Endothelial cell of umbilical vein (primary cell): ENCODE measurements at regions not wholly inside any gene's neighbourhood (a gene's known extent, or its start where the extent isn't known, plus 50 kb on each side); places are given as distances from the start of the nearest gene placed in this dataset.
"Not testable (repeated sequence)": the region's sequence is repeated elsewhere in the genome, so short reads cannot be mapped to it uniquely, and the experiment has no call there.

ENCODE experiments used
- BruUV-seq: library from RNA; stranded (reverse); fragments of 400-500 nt; replicated peaks from 2 replicates; lab custom pipeline; 2021; lab: Mats Ljungman, UMichigan
- CTCF ChIA-PET: fragments of 300-600, 350-600 bp; sonication (Branson Sonifier 250); formaldehyde crosslinking; loops from one replicate; lab custom pipeline; 2021; ENCODE audit warnings: antibody characterized with exemption, inconsistent platforms; lab: Charles Lee
- POLR2A ChIA-PET: fragments of 300-600, 350-600 bp; sonication (Branson Sonifier 250); formaldehyde crosslinking; loops from one replicate; lab custom pipeline; 2021; ENCODE audit warnings: antibody characterized with exemption, inconsistent platforms; lab: Charles Lee
- DNase-seq: peaks from one replicate; pipeline ENCODE4 v3.0.0-alpha.2; 2011; ENCODE audit warnings: low read depth, low spot score
- FAIRE-seq: peaks from 2 replicates; lab custom pipeline; 2011; peaks lifted over from hg19 to GRCh38; lab: Jason Lieb, UNC
- H2AFZ ChIP-seq: 2 replicates; pipeline ENCODE4 v1.6.0; 2012; ENCODE audit warnings: low read depth, low read length, control low read depth, inconsistent platforms
- H3K27ac ChIP-seq: 2 replicates; pipeline ENCODE4 v1.5.1; 2011; ENCODE audit warnings: low read depth, mild to moderate bottlenecking, control low read depth, low read length, moderate library complexity; ENCODE audit not compliant: insufficient read depth
- H3K27me3 ChIP-seq, 2 experiments: 2 replicates each; pipeline versions ENCODE4 v1.6.0 to v1.6.1; 2011; ENCODE audit warnings: low read length in 2 of 2, mixed read lengths in 1 of 2; ENCODE audit not compliant: control insufficient read depth in 2 of 2, insufficient read depth in 2 of 2
- H3K36me3 ChIP-seq, 2 experiments: 2 replicates in 1 of 2; 3 replicates in 1 of 2; pipeline ENCODE4 v1.5.1; 2011; ENCODE audit warnings: low read length in 2 of 2, mild to moderate bottlenecking in 1 of 2, moderate library complexity in 1 of 2; ENCODE audit not compliant: control insufficient read depth in 2 of 2, insufficient read depth in 2 of 2; ENCODE audit errors: extremely low read depth in 1 of 2
- H3K4me1 ChIP-seq: 3 replicates; pipeline ENCODE4 v1.5.1; 2011; ENCODE audit warnings: mild to moderate bottlenecking, low read length; ENCODE audit not compliant: control insufficient read depth, insufficient read depth; ENCODE audit errors: extremely low read depth
- H3K4me2 ChIP-seq: 2 replicates; pipeline ENCODE4 v1.6.1; 2011; ENCODE audit warnings: low read length, control low read depth, mixed read lengths; ENCODE audit not compliant: insufficient read depth
- H3K4me3 ChIP-seq, 3 experiments: fragments of 200-600 bp in 1 of 3; sonication (generic), shearing (Covaris generic) in 1 of 3; replicated peaks in 1 of 3; 2 replicates each; pipeline ENCODE4 v1.5.1; 2011 to 2016; ENCODE audit warnings: control low read depth in 3 of 3, low read length in 3 of 3, mild to moderate bottlenecking in 2 of 3, inconsistent platforms in 1 of 3, low read depth in 1 of 3, moderate library complexity in 1 of 3; ENCODE audit not compliant: insufficient read depth in 1 of 3
- H3K79me2 ChIP-seq: 2 replicates; pipeline ENCODE4 v1.6.0; 2012; ENCODE audit warnings: low read length, inconsistent platforms; ENCODE audit not compliant: control insufficient read depth, insufficient read depth
- H3K9ac ChIP-seq: replicated peaks from 2 replicates; pipeline ENCODE3; 2011; ENCODE audit warnings: low read length, control low read depth; ENCODE audit not compliant: insufficient read depth; ENCODE audit errors: extremely low read depth
- H3K9me1 ChIP-seq: replicated peaks from 3 replicates; pipeline ENCODE4 v1.6.0; 2011; ENCODE audit warnings: mild to moderate bottlenecking, low read length; ENCODE audit not compliant: control insufficient read depth, insufficient read depth; ENCODE audit errors: extremely low read depth
- H3K9me3 ChIP-seq: replicated peaks from 2 replicates; pipeline ENCODE4 v1.5.1; 2012; ENCODE audit warnings: low read length, inconsistent platforms; ENCODE audit not compliant: control insufficient read depth, insufficient read depth
- H4K20me1 ChIP-seq: replicated peaks from 2 replicates; pipeline ENCODE3; 2011; ENCODE audit warnings: mild to moderate bottlenecking, low read length; ENCODE audit not compliant: control insufficient read depth, insufficient read depth; ENCODE audit errors: extremely low read depth
- FOS ChIP-seq: IDR thresholded peaks from 2 replicates; pipeline ENCODE4 v1.6.1; 2011; ENCODE audit warnings: mild to moderate bottlenecking, low read length, moderate library complexity, borderline replicate concordance; ENCODE audit not compliant: insufficient read depth
- POLR2A ChIP-seq: IDR thresholded peaks from 2 replicates; pipeline ENCODE4 v1.6.1; 2012; ENCODE audit warnings: low read depth, mild to moderate bottlenecking, control low read depth, low read length
- POLR2AphosphoS5 ChIP-seq: IDR thresholded peaks from 2 replicates; pipeline ENCODE4 v1.6.1; 2012; ENCODE audit warnings: low read depth, mild to moderate bottlenecking, control low read depth, low read length, moderate library complexity; ENCODE audit not compliant: insufficient read depth
- dilution Hi-C: fragments of 300-500 bp; cut with MboI; formaldehyde crosslinking; loops from one replicate; pipeline ENCODE4 v1.15.0; 2019; ENCODE audit warnings: low sequenced_read_pairs; ENCODE audit not compliant: extremely low pct_ligation_motif_present
- intact Hi-C: fragments of 100-400 bp; cut with micrococcal nuclease; formaldehyde crosslinking; loops from one replicate; pipeline ENCODE4 v1.10.0; 2022

GRCh38 chr3:115301364-115301860 is 154.3 kb upstream of the ZBTB20 start:
- Histone ChIP-seq H3K36me3 (no peaks in the 10 kb centered on the region), H3K9me3 (no peaks in the 10 kb centered on the region), H3K4me1 (no peaks in the 10 kb centered on the region), H2AFZ (no peak overlapping the region), H4K20me1 (no peaks in the 10 kb centered on the region), H3K9ac (no peak overlapping the region), H3K79me2 (no peaks in the 10 kb centered on the region), H3K27me3 (no peaks in the 10 kb centered on the region), H3K4me3 (no peak overlapping the region), H3K4me2 (no peak overlapping the region), H3K9me1 (no peaks in the 10 kb centered on the region), H3K27ac (no peak overlapping the region)
- BruUV-seq = no TSS peak
- POLR2A ChIA-PET = interaction anchor here (0.6 kb wide), 1 partner anchor 200 kb away, joined by 3 read pairs; no protein-coding TSS in a partner anchor
- TF ChIP-seq FOS = no peak
- no peak for TF ChIP-seq POLR2A
- no peak for TF ChIP-seq POLR2AphosphoS5
- DNase-seq (no peak), FAIRE-seq (no peak)
- dilution Hi-C loops = no loop called here
- intact Hi-C loops = no loop called here
- CTCF ChIA-PET = no interaction called here

- peaks cover 13% of the 10 kb centered on the region for H3K4me1 ChIP-seq
- BruUV-seq, H3K9me3 ChIP-seq, FAIRE-seq, intact Hi-C loops, H2AFZ ChIP-seq, H3K4me3 ChIP-seq, POLR2A ChIA-PET, H3K36me3 ChIP-seq, dilution Hi-C loops, H3K9ac ChIP-seq, H3K79me2 ChIP-seq, H3K27me3 ChIP-seq, H3K4me2 ChIP-seq, CTCF ChIA-PET, DNase-seq, H4K20me1 ChIP-seq, H3K9me1 ChIP-seq, H3K27ac ChIP-seq: not testable (repeated sequence)
These were observed 170.9 kb upstream of the ZBTB20 start for GRCh38 chr3:115317953-115318352.
